Heart left ventricle (tissue), 13 donors: ENCODE measurements at regions not wholly inside any gene's neighbourhood (a gene's known extent, or its start where the extent isn't known, plus 50 kb on each side); places are given as distances from the start of the nearest gene placed in this dataset.

Source experiments
- POLR2A ChIP-seq, 2 donors: fragments of 450-650 bp; IDR thresholded peaks; one replicate each; pipeline ENCODE4 v1.6.1; 2017; ENCODE audit warnings: antibody characterized with exemption in 2 of 2, mild to moderate bottlenecking in 2 of 2, moderate library complexity in 2 of 2
- TF ChIP-seq, protein P1 (sequence below), 12 donors: fragments of 200-600 bp; sonication (generic) in 4 of 12; IDR thresholded peaks; one replicate each; pipeline versions ENCODE4 v1.5.0 to v1.8.0; 2018 to 2022; ENCODE audit warnings: antibody characterized with exemption in 12 of 12, mild to moderate bottlenecking in 5 of 12
- donor health status: ischemic (EF 13 %, LVEDD 7.1; RV severe dilation, severe dysfunction).
- donor health status: DM: no; HTN: yes; CAD: no.
- donor health status: DM: no; HTN: no; CAD: no.
- donor health status: ischemic (EF 25% LVEDD 6.9; RV normal size, moderate dysfunction).
- donor health status: ischemic (EF 25% LVEDD 5.7; RV mildly dilated, moderate dysfunction).
- donor health status: ischemic (EF 35%, LVEDD 5.7; RV mildly dilated, moderate dysfunction).
- donor health status: nonischemic (EF 11% LVEDD 7.7; RV severe dilation, severe dysfunction).
- donor health status: DM: yes; HTN: yes; CAD: no.
- donor health status: PGD.
- donor health status: ischemic (EF 29% LVEDD 5.4; RV normal size, mild dysfunction).
- donor health status: nonischemic (EF 23%, LVEDD 6.1; RV moderate dilation, normal function).

DNA sequence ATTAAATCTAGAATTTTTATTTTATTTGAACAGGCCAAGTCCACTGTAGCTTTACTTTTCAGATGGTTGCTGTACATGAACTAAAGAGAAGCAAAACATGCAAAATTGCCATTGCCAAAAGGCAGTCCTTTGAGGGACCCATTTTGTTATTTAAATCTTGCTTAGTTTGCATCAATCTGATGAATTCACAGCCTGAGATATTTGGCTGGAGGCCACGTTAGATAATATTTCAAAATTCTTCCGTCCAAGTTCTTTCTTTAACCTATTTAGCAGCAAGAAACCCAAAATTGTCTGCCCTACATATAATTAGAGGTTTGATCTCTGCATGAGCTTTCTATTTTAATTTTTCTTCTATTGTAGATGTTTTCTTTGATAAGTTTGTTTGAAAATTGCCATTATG lies 1706.9 kb upstream of the RAG2 start:
- TF ChIP-seq, protein P1, sequence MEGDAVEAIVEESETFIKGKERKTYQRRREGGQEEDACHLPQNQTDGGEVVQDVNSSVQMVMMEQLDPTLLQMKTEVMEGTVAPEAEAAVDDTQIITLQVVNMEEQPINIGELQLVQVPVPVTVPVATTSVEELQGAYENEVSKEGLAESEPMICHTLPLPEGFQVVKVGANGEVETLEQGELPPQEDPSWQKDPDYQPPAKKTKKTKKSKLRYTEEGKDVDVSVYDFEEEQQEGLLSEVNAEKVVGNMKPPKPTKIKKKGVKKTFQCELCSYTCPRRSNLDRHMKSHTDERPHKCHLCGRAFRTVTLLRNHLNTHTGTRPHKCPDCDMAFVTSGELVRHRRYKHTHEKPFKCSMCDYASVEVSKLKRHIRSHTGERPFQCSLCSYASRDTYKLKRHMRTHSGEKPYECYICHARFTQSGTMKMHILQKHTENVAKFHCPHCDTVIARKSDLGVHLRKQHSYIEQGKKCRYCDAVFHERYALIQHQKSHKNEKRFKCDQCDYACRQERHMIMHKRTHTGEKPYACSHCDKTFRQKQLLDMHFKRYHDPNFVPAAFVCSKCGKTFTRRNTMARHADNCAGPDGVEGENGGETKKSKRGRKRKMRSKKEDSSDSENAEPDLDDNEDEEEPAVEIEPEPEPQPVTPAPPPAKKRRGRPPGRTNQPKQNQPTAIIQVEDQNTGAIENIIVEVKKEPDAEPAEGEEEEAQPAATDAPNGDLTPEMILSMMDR (IDR thresholded peaks at IDR 0.05) = no peak
- no peak for TF ChIP-seq POLR2A (IDR thresholded peaks at IDR 0.05)
